ENCODE measurements at regions not wholly inside any gene's neighbourhood (a gene's known extent, or its start where the extent isn't known, plus 50 kb on each side); places are given as distances from the start of the nearest gene placed in this dataset.
"Not testable (repeated sequence)": the region's sequence is repeated elsewhere in the genome, so short reads cannot be mapped to it uniquely, and the experiment has no call there.

GRCh38 chr2:239818531-239819011, 206.6 kb downstream of the NDUFA10 start:
- no peak for DNase-seq (ENCODE audit: low read depth)

DNA sequence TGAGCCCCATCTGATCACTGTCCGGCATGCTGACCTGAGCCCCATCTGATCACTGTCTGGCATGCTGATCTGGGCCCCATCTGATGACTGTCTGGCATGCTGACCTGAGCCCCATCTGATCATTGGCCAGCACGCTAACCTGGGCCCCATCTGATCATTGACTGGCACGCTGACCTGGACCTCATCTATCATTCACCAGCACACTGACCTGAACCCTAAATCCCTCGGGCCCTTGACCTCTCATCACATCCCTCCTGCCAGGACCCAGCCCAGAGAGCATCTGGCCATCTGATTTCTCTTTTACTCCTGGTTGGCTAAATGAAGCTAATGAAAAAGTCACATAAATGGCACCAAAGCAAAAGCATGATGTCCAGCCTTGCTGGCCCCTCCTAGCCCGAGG, 207.1 kb downstream of the NDUFA10 start:
- DNase-seq (ENCODE audit: low read depth) = no peak

DNA sequence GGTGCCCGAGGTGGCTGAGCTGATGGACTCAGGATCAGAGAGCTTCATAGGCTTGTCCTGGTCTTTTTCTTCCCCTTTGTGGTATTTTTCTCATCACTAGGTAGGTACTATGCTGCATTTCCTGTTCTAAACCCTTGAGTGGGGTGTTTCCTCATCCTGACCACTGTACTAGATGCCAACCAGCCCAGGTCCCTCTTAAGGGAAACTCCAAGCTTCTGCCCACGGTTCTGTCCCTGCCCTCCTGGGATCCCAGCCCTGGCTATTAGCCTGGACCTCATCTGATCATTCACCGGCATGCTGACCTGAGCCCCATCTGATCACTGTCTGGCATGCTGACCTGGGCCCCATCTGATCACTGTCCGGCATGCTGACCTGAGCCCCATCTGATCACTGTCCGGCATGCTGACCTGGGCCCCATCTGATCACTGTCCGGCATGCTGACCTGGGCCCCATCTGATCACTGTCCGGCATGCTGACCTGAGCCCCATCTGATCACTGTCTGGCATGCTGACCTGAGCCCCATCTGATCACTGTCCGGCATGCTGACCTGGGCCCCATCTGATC, 207.6 kb downstream of the NDUFA10 start:
- not testable (repeated sequence) for DNase-seq (ENCODE audit: low read depth)

- DNase-seq (ENCODE audit: low read depth) = no peak
These were observed 208.3 kb downstream of the NDUFA10 start for GRCh38 chr2:239816576-239817467.

DNA sequence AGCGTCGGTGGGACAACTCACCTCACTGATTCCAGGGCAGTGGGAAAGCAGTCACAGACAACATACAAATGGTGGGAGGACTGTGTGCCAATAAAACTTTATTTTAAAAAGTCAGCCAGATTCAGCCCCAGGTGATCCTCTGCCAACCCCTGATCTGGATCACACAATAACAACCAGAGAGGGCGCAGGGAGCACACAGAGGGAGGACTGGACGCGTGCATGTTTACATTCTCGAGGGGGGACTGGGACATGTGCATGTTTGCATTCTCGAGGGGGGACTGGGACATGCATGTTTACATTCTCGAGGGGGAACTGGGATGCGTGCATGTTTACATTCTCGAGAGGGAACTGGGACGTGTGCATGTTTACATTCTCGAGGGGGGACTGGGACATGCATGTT, 209.5 kb downstream of the NDUFA10 start:
- no peak for DNase-seq (ENCODE audit: low read depth)

GRCh38 chr2:239814861-239815601, 210.1 kb downstream of the NDUFA10 start:
- DNase-seq (ENCODE audit: low read depth) = no peak

DNA sequence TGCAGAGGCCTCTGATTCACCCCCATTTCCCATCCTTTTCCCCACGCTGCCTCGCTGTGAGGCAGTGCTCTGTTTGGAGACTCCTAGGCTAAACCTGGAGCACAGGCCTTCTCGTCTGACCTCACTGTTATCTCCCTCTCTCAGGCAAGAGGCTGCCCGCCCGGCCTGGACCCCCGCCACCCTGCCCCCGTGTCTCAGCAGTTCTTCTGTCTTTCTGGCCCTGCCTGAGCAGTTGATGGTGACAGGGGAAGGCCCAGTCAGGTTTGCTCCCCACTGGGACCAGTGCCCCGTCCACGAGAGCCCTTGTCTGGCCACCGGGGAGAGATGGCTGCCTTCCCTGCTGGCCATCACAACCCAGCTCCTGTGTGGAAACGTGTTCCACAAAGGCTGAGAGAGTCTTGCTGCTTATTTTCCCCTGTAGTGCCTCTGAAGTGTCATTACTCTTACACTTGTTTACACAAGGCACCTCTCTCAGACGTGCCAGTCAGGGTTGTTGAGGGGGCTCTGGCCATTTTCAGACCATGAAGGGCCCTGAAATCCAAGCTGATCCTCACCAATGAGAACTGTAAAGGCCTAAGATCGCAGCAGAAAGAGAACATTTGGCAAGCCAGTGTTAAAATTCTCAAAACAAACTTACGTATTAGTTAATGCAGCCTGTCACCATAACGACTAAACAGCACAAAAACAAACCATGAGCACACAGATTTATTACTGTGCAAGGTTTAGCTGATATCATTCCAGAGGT, 210.9 kb downstream of the NDUFA10 start:
- DNase-seq (ENCODE audit: low read depth) = no peak

DNA sequence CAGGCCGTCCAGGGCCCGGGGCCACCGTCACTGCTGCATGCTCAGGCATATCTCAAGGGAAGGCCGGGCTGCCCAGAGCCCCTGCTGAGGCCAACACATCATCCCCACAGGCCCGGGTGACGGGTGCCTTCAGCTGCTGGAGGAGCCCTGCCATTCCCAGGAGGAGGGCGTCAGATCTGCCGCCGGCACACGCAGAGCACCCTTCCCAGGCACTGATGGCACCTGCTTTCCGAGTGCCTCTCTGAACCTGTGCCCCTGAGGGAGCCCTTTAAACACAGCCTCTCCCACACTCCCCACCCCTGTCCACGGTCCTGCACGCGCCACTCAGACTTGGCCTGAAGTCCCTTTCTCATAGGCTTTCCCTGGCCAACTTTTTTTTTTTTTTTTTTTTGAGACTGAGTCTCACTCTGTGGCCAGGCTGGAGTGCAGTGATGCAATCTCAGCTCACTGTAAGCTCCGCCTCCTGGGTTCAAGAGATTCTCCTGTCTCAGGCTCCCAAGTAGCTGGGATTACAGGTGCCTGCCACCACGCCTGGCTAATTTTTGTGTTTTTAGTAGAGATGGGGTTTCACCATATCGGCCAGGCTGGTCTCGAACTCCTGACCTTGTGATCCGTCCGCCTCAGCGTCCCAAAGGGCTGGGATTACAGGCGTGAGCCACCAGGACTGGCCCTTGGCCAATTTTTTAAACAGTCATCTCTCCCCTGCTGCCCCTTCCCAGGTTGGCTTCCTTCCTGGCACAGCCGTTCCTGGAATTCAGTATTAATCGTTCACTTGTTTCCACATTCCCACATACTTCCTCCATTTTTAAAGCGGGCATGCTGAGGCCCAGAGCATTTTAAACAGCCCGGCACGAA, 211.7 kb downstream of the NDUFA10 start:
- no peak for DNase-seq (ENCODE audit: low read depth)

DNA sequence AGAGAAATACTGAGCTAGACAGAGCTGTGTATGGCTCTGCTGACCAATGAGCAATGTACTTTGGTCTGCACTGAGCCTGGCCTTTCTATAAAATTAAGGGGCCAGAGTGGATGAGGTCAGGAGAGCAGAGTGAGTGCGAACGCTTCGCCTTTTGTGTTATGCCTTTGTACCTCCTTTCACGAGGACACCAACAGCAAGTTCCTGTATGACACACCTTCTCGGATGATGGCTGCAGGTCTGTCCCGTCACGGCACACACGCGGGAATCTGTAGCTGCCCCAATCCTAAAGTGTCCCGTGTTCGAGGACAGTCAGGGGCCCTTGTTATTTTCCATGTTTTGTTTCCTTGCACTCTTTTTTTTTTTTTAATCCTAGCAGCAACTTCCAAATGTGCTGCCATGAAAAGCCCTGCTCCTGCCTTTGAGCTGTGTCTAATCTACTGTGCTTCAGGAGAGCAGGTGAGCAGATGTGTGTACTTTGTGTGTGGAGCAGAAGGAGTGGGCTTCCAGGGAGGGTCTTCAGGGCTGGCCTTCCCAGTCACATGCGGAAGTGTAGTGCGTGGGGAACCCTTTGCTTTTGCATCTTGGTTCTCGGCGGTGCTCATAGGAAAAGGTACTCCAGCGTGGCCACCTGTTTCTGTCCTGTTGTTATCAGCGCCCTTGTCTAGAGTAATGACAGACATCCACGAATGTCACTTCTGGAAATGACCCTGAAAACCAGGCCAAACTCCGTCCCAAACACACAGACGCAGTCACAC, 213.2 kb downstream of the NDUFA10 start:
- no peak for DNase-seq (ENCODE audit: low read depth)

GRCh38 chr2:239811111-239811781, 213.9 kb downstream of the NDUFA10 start:
- no peak for DNase-seq (ENCODE audit: low read depth)

GRCh38 chr2:239809391-239809790, 215.8 kb downstream of the NDUFA10 start:
- no peak for DNase-seq (ENCODE audit: low read depth)

- DNase-seq (ENCODE audit: low read depth) = no peak
These were observed 217.6 kb downstream of the NDUFA10 start for GRCh38 chr2:239807568-239807967.

DNA sequence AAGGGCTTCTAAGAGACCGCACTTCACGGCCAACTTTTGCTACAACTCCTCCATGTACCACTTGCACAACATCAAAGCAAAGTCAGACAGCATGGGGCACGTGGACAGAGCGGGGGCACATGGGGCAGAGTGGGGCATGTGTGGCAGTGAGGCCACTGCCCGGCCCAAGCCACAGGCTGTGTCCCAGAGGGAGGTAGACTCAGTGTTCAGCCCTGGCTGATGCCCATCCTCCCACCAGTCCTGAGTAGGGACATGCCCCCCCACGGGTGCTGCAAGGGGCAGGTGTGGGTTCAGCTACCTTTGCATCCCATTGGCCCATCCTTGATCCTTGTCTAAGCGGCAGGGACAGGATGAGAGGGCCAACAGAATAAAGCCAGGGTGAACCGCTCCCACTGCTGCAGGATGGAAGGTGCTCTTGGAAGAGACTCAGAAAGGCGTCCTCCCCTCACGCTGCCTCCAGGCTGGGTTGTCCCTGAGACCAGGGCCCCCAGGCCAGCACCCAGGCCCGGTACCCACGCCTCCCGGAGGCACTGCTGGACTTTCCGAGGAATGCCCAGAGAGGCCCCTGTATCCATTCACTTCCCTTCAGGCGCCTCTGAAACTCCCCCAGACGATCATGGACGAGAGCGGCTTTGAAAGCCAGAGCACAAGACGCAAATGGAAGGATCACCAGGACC, 218.2 kb downstream of the NDUFA10 start:
- DNase-seq (ENCODE audit: low read depth) = no peak

GRCh38 chr2:239806276-239806675, 218.9 kb downstream of the NDUFA10 start:
- DNase-seq (ENCODE audit: low read depth) = no peak

- DNase-seq (ENCODE audit: low read depth) = no peak
These were observed 219.7 kb downstream of the NDUFA10 start for GRCh38 chr2:239805414-239805813.

DNA sequence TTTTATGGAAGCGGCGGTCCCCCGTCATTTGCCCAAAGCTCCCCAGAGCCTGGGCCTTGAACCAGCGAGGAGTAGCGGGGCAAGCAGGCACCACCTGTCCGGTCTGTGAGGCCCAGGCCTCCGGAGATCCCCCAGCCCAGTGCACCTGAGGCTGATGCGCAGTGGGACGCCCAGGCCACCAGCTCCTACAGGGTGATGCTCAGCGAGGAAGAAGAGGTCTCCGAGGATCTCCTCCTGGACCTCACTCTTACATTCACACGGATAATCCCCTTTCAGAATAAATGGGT, 220.2 kb downstream of the NDUFA10 start:
- DNase-seq (ENCODE audit: low read depth) = no peak

GRCh38 chr2:239804161-239805042, 220.7 kb downstream of the NDUFA10 start:
- DNase-seq (ENCODE audit: low read depth) = no peak

GRCh38 chr2:239803766-239804115, 221.4 kb downstream of the NDUFA10 start:
- DNase-seq (ENCODE audit: low read depth) = no peak
